Retinal pigment epithelial cell (primary cell): ENCODE measurements at regions not wholly inside any gene's neighbourhood (a gene's known extent, or its start where the extent isn't known, plus 50 kb on each side); places are given as distances from the start of the nearest gene placed in this dataset.

ENCODE experiments used
- DNase-seq: peaks from one replicate; pipeline ENCODE4 v3.0.0-alpha.2; 2010; ENCODE audit warnings: low read depth
- H3K4me3 ChIP-seq: 2 replicates; pipeline ENCODE4 v1.5.1; 2011; ENCODE audit warnings: mild to moderate bottlenecking, low read length, control low read depth, moderate library complexity
- CTCF ChIP-seq: conservative IDR thresholded peaks from 2 replicates; pipeline ENCODE4 v1.5.1; 2011; ENCODE audit warnings: low read depth, low read length, control low read depth, inconsistent platforms

DNA sequence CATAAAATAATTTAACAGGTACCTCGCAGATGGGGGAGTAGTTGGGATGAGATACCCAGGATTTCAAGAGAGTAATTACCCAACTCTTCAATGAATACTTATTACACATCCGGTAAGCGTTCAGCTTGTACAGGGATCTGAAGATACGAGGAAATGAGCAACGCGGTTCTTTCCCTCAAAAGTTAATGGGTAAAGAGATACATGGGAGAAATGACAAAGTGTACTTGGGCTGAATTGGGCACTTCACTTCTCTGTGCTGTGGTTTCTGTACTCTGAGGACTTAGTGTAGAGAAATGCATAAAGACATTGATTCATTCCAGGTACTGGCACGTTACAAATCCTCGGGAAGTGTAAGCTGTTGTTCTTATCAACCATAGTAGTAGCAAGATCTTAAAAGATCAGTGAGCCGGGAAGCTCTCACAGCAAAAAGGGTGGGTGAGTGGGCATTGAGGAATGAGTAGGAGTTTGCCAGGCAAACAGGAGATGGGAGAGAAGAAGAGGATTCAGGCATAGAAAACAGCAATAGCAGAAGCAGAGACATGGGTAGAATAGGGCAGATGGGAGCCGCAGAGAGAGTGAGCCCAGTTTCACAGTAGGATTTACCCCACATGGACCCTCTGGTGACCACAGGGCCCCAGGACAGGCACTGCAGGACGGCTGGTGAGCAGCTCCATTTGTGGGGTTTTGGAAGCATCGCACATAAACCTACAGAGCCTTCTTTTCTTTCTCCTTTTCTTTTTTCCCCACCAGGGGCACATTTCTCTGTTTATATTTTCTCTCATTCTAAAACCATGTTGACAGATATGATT is 304.3 kb upstream of the PITRM1 start:
- no peak for TF ChIP-seq CTCF
- no peak overlapping the region for H3K4me3 ChIP-seq
- no peak for DNase-seq

- no peak for TF ChIP-seq CTCF
- no peak for DNase-seq
- H3K4me3 ChIP-seq: no peak overlapping the region
Measured at GRCh38 chr10:3476186-3476585, 303.6 kb upstream of the PITRM1 start.

GRCh38 chr10:3475367-3475766 is 302.8 kb upstream of the PITRM1 start:
- TF ChIP-seq CTCF: no peak
- no peak overlapping the region for H3K4me3 ChIP-seq
- DNase-seq: no peak

DNA sequence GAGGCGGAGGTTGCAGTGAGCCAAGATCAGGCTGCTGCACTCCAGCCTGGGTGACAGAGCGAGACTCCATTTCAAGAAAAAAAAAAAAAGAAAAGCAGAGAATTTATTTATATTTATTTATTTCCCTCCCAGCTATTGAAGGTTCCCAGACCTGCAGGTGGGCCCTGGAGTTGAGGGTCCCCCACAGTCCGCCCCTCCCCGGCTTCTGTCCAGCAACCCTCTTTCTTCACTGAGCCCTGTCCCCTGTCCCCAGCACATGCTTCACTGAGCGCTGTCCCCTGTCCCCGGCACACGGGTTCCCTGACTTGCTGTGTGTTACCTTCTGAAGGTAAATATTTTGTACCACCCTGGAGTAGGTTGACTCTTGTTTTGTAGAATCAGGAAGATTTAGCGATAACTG is 301.7 kb upstream of the PITRM1 start:
- no peak overlapping the region for H3K4me3 ChIP-seq
- TF ChIP-seq CTCF: no peak
- DNase-seq: no peak

GRCh38 chr10:3473271-3473670 is 300.7 kb upstream of the PITRM1 start:
- DNase-seq: no peak
- no peak overlapping the region for H3K4me3 ChIP-seq
- no peak for TF ChIP-seq CTCF

DNA sequence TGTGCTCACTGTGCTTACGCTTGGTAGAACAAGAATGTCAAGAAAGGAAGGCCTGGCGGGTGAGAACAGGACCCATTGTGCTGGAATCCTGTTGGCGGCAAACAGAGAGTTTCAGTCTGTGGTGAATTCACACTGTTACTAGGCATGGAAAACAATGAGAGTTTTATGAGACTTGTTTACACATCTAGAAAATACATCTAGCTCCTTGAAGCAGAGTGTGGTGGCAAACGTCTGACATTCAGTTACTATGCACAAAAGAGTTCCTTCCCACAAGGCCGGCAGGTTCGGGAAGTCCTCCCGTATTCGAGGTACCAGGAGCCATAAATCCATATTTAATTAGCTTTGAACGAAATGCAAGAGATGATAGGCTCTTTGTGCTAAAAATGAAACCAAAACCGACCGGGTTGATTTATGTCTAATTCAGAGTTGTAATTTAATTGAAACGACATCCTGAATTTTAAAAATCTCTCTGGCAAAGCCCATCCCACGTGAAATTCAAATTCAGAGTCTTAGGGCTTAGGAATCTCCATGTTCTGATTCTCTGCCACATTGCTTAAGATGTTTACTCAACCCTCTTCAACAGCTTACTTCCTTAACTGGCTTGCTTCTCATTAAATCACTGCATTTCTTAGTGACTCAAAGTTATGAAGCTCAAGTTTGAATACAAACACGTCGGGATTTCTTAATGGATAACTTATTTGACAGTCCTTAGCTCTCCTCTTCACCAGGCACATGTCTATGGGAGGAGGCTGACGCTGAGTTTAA is 299.9 kb upstream of the PITRM1 start:
- DNase-seq: peak; percentile 76
- no peak for TF ChIP-seq CTCF
- H3K4me3 ChIP-seq: no peak overlapping the region

GRCh38 chr10:3471927-3472286 is 299.3 kb upstream of the PITRM1 start:
- DNase-seq: no peak
- TF ChIP-seq CTCF: no peak
- H3K4me3 ChIP-seq: no peak overlapping the region
